Astrocyte (in vitro differentiated cells and primary cell): ENCODE measurements at regions not wholly inside any gene's neighbourhood (a gene's known extent, or its start where the extent isn't known, plus 50 kb on each side); places are given as distances from the start of the nearest gene placed in this dataset.
A peak's percentile ranks its signal among the peaks of the same experiment; 100 is the strongest.

ENCODE experiments used
- DNase-seq: peaks from one replicate; pipeline ENCODE4 v3.0.0-alpha.2; 2010; ENCODE audit warnings: low read depth
- FAIRE-seq: peaks from 2 replicates; lab custom pipeline; 2011; peaks lifted over from hg19 to GRCh38; lab: Jason Lieb, UNC
- H2AFZ ChIP-seq: 2 replicates; pipeline ENCODE4 v1.6.0; 2012; ENCODE audit warnings: low read depth, low read length, inconsistent platforms
- H3K27ac ChIP-seq: 2 replicates; pipeline ENCODE4 v1.5.1; 2011; ENCODE audit warnings: low read depth, low read length, inconsistent platforms
- H3K27me3 ChIP-seq: 2 replicates; pipeline ENCODE4 v1.6.0; 2011; ENCODE audit warnings: low read length, inconsistent platforms; ENCODE audit not compliant: insufficient read depth
- H3K36me3 ChIP-seq: 2 replicates; pipeline ENCODE4 v1.5.1; 2011; ENCODE audit warnings: low read length, inconsistent platforms; ENCODE audit not compliant: insufficient read depth
- H3K4me1 ChIP-seq: 2 replicates; pipeline ENCODE4 v1.5.1; 2011; ENCODE audit warnings: low read length, inconsistent platforms; ENCODE audit not compliant: insufficient read depth
- H3K4me2 ChIP-seq: 2 replicates; pipeline ENCODE4 v1.6.0; 2012; ENCODE audit warnings: low read length, inconsistent platforms
- H3K4me3 ChIP-seq: 2 replicates; pipeline ENCODE4 v1.5.1; 2011; ENCODE audit warnings: low read depth, mild to moderate bottlenecking, low read length, inconsistent platforms; ENCODE audit not compliant: insufficient read depth
- H3K79me2 ChIP-seq: 2 replicates; pipeline ENCODE4 v1.6.0; 2012; ENCODE audit warnings: mild to moderate bottlenecking, low read length, inconsistent platforms; ENCODE audit not compliant: insufficient read depth
- H3K9ac ChIP-seq: 2 replicates; pipeline ENCODE4 v1.6.0; 2012; ENCODE audit warnings: mild to moderate bottlenecking, low read length, inconsistent platforms
- H3K9me3 ChIP-seq: 2 replicates; pipeline ENCODE4 v1.5.1; 2012; ENCODE audit warnings: low read depth, mild to moderate bottlenecking, low read length, inconsistent platforms; ENCODE audit not compliant: insufficient read depth
- H4K20me1 ChIP-seq: 2 replicates; pipeline ENCODE4 v1.6.0; 2012; ENCODE audit warnings: low read length, inconsistent platforms; ENCODE audit not compliant: insufficient read depth
- H3K27ac Mint-ChIP-seq: one replicate; pipeline ENCODE4 v1.8.0; 2021; ENCODE audit warnings: mild to moderate bottlenecking, mixed read lengths; ENCODE audit not compliant: unreplicated experiment
- H3K27me3 Mint-ChIP-seq: one replicate; pipeline ENCODE4 v1.8.0; 2021; ENCODE audit warnings: low read depth, mixed read lengths; ENCODE audit not compliant: unreplicated experiment
- H3K36me3 Mint-ChIP-seq: one replicate; pipeline ENCODE4 v1.8.0; 2021; ENCODE audit warnings: low read depth, mixed read lengths; ENCODE audit not compliant: unreplicated experiment
- H3K4me1 Mint-ChIP-seq: one replicate; pipeline ENCODE4 v1.8.0; 2021; ENCODE audit warnings: low read depth, mixed read lengths; ENCODE audit not compliant: unreplicated experiment
- H3K4me3 Mint-ChIP-seq: one replicate; pipeline ENCODE4 v1.8.0; 2021; ENCODE audit warnings: mild to moderate bottlenecking, moderate library complexity, mixed read lengths; ENCODE audit not compliant: unreplicated experiment
- H3K9me3 Mint-ChIP-seq: one replicate; pipeline ENCODE4 v1.8.0; 2021; ENCODE audit warnings: mild to moderate bottlenecking, mixed read lengths; ENCODE audit not compliant: unreplicated experiment
- EZH2 ChIP-seq: IDR thresholded peaks from 2 replicates; pipeline ENCODE4 v1.6.1; 2012; ENCODE audit warnings: mild to moderate bottlenecking, low read length, inconsistent platforms; ENCODE audit not compliant: insufficient read depth
- TF ChIP-seq, protein P1 (sequence below): IDR thresholded peaks from 2 replicates; pipeline ENCODE4 v1.5.1; 2011; ENCODE audit warnings: low read depth, mild to moderate bottlenecking, inconsistent platforms, low read length, moderate library complexity; ENCODE audit not compliant: insufficient read depth

DNA sequence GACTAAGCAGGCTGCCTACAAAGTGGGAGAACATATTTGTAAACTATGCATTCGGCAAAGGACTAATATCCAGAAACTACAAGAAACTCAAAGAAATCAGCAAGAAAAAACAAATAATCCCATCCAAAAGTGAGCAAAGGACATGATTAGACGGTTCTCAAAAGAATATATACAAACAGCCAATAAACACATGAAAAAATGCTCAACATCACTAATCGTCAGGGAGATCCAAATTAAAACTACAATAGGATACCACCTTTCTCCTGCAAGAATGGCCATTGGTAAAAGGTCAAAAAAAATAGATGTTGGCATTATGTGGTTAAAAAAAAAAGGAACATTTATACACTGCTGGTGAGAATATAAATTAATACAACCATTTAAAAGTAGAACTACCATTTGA is 259.6 kb upstream of the SLITRK3 start:
- Mint-ChIP-seq H3K4me1 (peaks cover 9% of the 10 kb centered on the region), H3K9me3 (peaks cover 2% of the 10 kb centered on the region), H3K27ac (no peak overlapping the region), H3K36me3 (no peaks in the 10 kb centered on the region), H3K27me3 (no peaks in the 10 kb centered on the region), H3K4me3 (no peak overlapping the region)
- Histone ChIP-seq H3K4me1 (no peaks in the 10 kb centered on the region), H3K79me2 (no peaks in the 10 kb centered on the region), H3K9ac (no peak overlapping the region), H4K20me1 (no peaks in the 10 kb centered on the region), H3K4me2 (no peak overlapping the region), H3K27ac (no peak overlapping the region), H2AFZ (no peak overlapping the region), H3K4me3 (no peak overlapping the region), H3K36me3 (no peaks in the 10 kb centered on the region), H3K27me3 (no peaks in the 10 kb centered on the region), H3K9me3 (no peaks in the 10 kb centered on the region)
- TF ChIP-seq EZH2 = no peak
- TF ChIP-seq, protein P1, sequence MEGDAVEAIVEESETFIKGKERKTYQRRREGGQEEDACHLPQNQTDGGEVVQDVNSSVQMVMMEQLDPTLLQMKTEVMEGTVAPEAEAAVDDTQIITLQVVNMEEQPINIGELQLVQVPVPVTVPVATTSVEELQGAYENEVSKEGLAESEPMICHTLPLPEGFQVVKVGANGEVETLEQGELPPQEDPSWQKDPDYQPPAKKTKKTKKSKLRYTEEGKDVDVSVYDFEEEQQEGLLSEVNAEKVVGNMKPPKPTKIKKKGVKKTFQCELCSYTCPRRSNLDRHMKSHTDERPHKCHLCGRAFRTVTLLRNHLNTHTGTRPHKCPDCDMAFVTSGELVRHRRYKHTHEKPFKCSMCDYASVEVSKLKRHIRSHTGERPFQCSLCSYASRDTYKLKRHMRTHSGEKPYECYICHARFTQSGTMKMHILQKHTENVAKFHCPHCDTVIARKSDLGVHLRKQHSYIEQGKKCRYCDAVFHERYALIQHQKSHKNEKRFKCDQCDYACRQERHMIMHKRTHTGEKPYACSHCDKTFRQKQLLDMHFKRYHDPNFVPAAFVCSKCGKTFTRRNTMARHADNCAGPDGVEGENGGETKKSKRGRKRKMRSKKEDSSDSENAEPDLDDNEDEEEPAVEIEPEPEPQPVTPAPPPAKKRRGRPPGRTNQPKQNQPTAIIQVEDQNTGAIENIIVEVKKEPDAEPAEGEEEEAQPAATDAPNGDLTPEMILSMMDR = no peak
- DNase-seq = no peak
- no peak for FAIRE-seq

- no peak overlapping the region for H3K9ac ChIP-seq
- no peak overlapping the region for H2AFZ ChIP-seq
- TF ChIP-seq EZH2 = no peak
- TF ChIP-seq, protein P1 = no peak
- H3K27ac ChIP-seq = no peak overlapping the region
- Mint-ChIP-seq H3K27ac (no peak overlapping the region), H3K27me3 (no peaks in the 10 kb centered on the region), H3K9me3 (peaks cover 2% of the 10 kb centered on the region), H3K4me3 (no peak overlapping the region), H3K4me1 (peaks cover 9% of the 10 kb centered on the region), H3K36me3 (no peaks in the 10 kb centered on the region)
- no peaks in the 10 kb centered on the region for H3K36me3 ChIP-seq
- DNase-seq (no peak), FAIRE-seq (no peak)
- no peaks in the 10 kb centered on the region for H3K27me3 ChIP-seq
- no peaks in the 10 kb centered on the region for H3K79me2 ChIP-seq
- no peak overlapping the region for H3K4me3 ChIP-seq
- no peaks in the 10 kb centered on the region for H3K9me3 ChIP-seq
- H4K20me1 ChIP-seq = no peaks in the 10 kb centered on the region
- no peaks in the 10 kb centered on the region for H3K4me1 ChIP-seq
- H3K4me2 ChIP-seq = no peak overlapping the region
Observed at GRCh38 chr3:165455360-165455759, 259.2 kb upstream of the SLITRK3 start.

DNA sequence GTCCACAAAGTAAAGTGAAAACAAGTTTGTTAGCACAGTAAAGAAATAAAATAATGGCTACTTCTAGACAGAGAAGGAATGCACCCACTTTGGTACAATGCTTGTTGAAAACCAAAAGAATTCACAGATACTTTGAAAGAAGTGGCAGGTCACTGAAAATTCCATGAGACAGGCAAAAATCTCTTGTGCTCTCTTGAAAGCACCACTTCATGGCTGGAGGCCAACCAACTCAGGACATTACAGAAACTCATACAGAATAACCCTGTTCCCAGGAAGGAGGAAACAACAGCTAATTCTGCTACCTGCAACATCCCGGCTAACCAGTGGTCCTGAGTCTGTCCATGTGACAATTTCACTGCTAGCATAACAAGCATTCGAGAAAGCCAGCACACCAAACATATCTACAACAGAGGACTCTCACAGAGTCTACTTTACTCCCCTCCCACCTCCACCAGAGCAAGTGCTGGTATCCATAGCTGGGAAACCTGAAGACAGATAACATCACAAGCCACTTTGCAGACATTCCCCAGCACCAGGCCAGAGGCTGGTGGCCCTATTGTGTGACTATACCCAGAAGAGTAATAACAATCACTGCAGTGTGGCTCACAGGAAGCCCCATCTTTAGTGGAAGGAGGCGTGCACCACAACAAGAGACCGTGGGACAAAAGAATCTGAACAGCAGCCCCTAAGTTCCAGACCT is 255.3 kb upstream of the SLITRK3 start:
- H3K9ac ChIP-seq = no peak overlapping the region
- Mint-ChIP-seq H3K4me1 (peaks cover 11% of the 10 kb centered on the region), H3K36me3 (no peaks in the 10 kb centered on the region), H3K4me3 (no peak overlapping the region), H3K27ac (peak overlapping the region; percentile 15), H3K9me3 (peaks cover 2% of the 10 kb centered on the region), H3K27me3 (no peaks in the 10 kb centered on the region)
- no peaks in the 10 kb centered on the region for H3K4me1 ChIP-seq
- TF ChIP-seq, protein P1 = no peak
- TF ChIP-seq EZH2 = no peak
- no peak for FAIRE-seq
- H2AFZ ChIP-seq = no peak overlapping the region
- no peaks in the 10 kb centered on the region for H3K9me3 ChIP-seq
- H3K4me2 ChIP-seq = no peak overlapping the region
- H3K4me3 ChIP-seq = no peak overlapping the region
- no peak overlapping the region for H3K27ac ChIP-seq
- DNase-seq = no peak
- no peaks in the 10 kb centered on the region for H3K36me3 ChIP-seq
- H3K27me3 ChIP-seq = no peaks in the 10 kb centered on the region
- no peaks in the 10 kb centered on the region for H4K20me1 ChIP-seq
- no peaks in the 10 kb centered on the region for H3K79me2 ChIP-seq
